ENCODE measurements at regions not wholly inside any gene's neighbourhood (a gene's known extent, or its start where the extent isn't known, plus 50 kb on each side); places are given as distances from the start of the nearest gene placed in this dataset.

Small RNAs in the stretch of these regions (small RNA-seq; reads per million reads assigned to genes)
- 0 reads per million in 2 experiments for gene AL080274.1
- 0 to 0.06 reads per million in 2 experiments for gene RN7SKP111

Measured in NCI-H460 (cell line).